Activated CD4-positive, alpha-beta T cell treated with anti-CD3 and anti-CD28 coated beads, Interleukin-10, Interleukin-2, amounts not matched to agents 100 ng/mL and 50 ng/mL, durations not matched to agents 16 hours and 8 hours (primary cell): ENCODE measurements at regions not wholly inside any gene's neighbourhood (a gene's known extent, or its start where the extent isn't known, plus 50 kb on each side); places are given as distances from the start of the nearest gene placed in this dataset.
"Not testable (repeated sequence)": the region's sequence is repeated elsewhere in the genome, so short reads cannot be mapped to it uniquely, and the experiment has no call there.

Source experiments
- DNase-seq: peaks from one replicate; pipeline ENCODE4 v3.0.0-alpha.2; 2020

DNA sequence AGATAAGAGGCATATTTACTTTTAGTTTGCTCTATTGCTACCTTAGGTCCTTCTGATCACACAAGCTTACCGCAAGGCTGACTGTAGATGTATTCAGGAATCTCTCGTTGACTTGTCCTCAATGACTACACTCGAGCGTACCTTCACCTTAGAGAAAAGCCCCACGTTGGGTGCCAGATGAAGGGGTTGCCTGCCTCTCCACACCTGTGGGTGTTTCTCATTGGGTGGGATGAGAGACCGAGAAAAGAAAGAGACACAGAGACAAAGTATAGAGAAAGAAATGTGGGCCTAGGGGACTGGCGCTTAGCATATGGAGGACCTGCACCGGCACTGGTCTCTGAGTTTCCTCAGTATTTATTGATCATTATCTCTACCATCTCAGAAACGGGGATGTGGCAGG, 51.8 kb downstream of the ASCL4 start:
- no peak for DNase-seq

DNA sequence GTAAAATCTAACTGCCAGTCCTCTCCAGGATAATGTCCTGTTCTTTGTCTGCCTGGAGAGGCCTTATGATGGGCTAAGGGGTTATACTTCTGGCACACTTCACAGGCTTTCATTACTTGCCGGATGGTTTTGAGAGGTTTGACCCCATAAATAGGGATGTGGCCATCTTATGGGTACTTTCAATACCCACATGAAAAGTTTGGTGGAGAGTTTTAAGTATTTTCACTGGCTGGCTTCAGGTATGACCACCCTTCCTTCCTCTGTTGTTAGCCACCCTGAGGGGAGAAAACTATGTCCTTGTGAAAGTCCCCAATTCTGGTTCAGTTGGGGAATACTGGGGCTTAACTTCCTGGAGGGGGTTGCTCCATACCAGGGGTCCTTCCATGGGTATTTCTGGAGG, 54.8 kb downstream of the ASCL4 start:
- DNase-seq, result no peak

GRCh38 chr12:107832441-107832840, 57.9 kb downstream of the ASCL4 start:
- no peak for DNase-seq

DNA sequence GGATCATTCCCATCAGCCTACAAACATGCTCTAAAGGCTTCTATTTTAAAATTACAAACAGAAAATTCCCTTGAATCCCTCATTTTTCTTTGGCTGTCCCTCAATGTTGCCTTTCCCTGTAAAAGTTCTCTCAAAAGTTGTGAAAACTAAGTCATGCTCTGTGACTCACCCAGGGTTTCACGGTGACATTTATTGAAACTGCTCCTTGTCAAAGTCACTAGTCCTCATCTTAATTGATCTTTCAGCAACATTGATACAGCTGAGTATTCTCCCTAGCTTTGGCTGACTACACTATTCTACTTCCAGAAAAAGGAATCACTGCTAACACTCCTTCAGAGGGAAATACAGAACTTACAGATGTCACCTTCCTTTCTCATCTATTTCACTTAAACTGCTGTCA, 65.7 kb downstream of the ASCL4 start:
- DNase-seq, result peak; percentile 5

DNA sequence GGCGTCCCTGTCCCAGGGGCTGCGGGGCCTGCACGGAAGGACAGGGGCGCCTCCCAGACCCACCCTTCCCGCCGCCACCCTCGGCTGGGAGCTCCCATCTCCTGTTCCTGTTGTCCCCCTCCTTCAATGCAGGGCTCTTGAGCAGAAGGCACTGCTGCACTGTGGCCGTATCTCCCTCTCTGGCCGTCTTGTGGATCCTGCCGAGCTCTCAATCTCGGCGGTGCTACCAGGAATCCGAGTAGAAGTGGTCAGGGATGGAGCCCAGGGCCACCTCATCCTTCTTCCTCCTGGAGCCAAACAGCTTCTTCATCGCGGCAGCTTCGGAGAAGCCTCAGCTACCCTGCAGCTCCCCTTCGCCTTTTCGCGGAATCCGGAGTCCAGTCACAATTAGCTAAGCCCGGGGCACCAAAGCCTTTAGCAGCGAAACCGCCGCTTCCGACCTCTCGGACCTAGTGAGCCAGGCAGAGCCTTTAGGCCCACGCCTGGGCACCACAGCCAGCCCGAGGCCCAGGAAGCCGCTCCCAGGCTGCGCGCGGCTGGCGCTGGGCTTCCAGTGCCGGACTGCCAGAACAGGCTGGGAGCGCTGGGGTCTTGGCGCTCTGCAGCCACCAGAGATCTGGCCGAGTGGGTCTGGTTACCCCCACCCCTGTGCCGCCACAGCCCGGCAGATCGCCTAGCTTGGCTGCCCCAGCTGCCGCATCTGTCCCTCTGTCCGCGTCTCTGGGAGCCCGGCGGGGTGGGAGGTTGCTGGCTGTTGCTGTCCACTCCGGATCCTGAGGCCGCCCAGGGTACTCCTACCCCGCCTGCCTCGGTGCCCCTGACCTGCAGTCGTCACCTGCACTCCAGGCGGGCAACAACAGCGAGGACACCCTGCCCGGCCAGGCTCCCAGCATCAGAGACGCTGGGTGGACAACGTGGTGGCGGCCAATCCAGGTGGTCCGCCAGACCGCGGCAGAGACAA, 69.1 kb downstream of the ASCL4 start:
- no peak for DNase-seq

DNA sequence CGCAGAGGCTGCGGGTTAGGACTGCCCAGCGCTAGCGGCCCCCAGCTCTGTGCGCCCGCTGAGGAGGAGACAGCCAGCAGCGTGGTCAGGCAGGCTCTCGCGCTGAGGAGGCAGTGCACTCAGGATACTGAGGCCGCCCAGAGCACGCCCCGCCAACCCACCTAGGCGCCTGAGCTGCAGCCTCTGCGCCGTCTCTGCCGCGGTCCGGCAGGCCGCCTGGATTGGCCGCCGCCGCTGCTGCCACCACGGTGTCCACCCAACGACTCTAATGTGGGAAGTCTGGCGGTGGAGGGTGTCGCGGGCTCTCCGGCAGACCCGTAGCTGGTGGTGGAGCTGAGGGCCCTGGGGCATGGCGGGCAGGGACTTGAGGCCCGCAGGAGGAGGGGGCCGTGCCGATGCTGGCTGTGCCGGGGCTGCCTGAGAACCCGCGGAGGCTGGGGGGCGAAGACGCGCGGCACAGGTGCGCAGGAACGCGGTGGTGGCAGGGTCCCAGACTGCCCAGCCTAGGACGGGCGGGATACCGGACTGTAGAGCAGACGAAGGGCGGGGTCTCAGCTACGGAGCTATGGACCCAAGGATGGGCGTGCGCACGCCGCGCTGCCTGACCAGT, 69.9 kb downstream of the ASCL4 start:
- DNase-seq, result no peak

- no peak for DNase-seq
Observed at GRCh38 chr12:107845226-107845979, 70.9 kb downstream of the ASCL4 start.

GRCh38 chr12:107845980-107846659, 71.6 kb downstream of the ASCL4 start:
- no peak for DNase-seq

DNA sequence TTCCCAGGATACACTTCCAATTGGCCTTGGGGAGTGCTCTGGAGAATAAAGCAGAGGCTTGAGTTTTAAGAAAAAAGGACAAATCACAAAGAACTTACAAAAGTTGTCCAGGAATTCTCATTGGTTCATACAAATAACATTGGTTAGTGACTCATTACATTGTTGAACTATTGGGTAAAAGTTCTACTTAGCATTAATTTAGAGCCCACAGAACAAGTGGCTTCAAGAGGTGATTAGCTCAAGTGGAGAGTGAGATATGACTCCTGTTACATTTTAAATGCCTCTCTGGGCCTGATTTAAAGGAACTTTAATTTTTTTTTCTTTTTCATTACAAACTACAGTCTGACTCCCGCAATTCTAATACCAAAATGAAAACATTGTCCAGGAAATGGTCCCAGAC, 72.9 kb downstream of the ASCL4 start:
- DNase-seq, result no peak

GRCh38 chr12:107847830-107848229, 73.3 kb downstream of the ASCL4 start:
- DNase-seq, result no peak

DNA sequence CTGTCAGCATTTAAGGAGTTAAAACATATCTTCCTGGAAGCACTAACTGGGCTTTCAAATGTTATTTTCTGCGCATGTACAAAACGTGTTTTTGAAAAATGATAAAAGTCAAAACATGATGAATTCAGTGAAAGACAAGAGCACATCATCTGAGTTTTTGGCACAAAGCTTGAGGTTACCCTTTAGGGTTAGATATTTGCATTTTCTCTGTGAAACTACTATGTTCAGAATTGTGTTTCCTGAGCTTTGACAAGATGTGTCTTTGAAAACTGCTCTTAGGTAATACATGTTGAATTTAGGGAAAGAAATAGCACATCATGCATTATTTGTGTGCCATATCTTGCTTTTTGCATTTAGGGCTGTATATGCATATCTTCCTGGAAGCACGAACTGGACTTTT, 79.0 kb downstream of the ASCL4 start:
- DNase-seq, result no peak

GRCh38 chr12:107855471-107855870, 81.0 kb downstream of the ASCL4 start:
- DNase-seq, result no peak

DNA sequence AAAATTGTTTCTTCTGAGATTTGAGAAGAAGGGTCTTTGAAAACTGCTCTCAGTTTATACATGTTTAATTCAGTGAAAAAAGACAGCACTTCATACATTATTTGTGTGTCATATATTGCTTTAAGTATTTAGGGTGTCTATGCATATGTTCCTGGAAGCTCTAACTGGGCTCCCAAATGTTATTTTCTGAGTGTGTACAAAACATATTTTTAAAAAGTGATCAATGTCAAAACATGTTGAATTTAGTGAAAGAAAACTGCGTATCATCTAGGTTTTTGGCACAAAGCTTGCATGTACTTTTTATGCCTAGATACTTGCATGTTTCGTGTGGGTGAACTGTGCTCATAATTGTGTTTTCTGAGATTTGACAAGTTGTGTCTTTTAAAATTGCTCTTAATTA, 81.6 kb downstream of the ASCL4 start:
- DNase-seq, result no peak

GRCh38 chr12:107857191-107857590, 82.7 kb downstream of the ASCL4 start:
- DNase-seq, result no peak

DNA sequence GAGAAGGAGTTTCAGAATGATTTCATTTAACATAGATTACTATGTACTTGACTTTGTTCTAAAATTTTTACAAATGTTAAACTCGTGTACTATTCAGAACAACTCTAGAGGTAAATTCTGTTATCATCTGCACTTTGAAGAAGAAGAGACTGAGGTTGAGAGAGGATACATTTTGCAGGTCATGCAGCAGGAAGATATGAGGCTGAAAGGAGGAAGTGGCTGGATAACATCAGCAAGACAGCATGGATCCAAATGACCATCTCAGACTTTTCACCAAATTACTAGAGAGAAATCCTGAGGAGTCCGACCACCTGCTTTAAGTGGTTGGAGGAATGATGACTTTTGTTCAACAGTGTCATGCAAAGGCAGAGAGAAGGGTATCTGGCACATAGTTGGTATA, 84.9 kb downstream of the ASCL4 start:
- no peak for DNase-seq

- DNase-seq, result no peak
Observed at GRCh38 chr12:107864235-107864634, 89.7 kb downstream of the ASCL4 start.

DNA sequence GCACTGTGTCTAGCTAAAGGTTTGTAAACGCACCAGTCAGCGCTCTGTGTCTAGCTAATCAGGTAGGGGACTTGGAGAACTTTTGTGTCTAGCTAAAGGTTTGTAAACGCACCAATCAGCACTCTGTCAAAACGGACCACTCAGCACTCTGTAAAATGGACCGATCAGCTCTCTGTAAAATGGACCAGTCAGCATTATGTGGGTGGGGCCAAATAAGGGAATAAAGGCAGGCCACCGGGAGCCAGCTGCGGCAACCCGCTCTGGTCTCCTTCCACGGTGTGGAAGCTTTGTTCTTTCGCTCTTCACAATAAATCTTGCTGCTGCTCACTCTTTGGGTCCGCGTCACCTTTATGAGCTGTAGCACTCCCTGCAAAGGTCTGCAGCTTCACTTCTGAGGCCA, 90.2 kb downstream of the ASCL4 start:
- not testable (repeated sequence) for DNase-seq

DNA sequence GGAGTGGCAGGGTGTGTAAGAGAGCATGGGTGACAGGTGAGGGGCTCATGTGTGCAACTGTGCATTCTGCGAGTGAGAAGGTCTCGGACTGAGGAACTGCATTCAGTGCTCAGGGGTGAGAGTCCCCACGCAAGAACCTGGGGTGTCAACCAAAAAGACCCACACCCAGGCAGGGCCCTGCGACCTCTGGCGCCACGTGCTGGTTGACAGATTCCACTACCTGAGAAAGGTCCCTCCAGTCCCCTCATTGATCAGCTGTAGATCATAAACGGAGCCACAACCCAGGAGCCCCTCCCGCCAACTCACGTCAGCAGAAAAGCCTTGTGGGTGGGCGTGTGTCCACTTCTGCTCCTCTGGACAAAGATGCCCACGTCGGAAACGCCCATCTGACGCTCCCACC, 98.7 kb downstream of the ASCL4 start:
- DNase-seq, result no peak

- no peak for DNase-seq
Observed at GRCh38 chr12:107875786-107876185, 101.3 kb downstream of the ASCL4 start.

DNA sequence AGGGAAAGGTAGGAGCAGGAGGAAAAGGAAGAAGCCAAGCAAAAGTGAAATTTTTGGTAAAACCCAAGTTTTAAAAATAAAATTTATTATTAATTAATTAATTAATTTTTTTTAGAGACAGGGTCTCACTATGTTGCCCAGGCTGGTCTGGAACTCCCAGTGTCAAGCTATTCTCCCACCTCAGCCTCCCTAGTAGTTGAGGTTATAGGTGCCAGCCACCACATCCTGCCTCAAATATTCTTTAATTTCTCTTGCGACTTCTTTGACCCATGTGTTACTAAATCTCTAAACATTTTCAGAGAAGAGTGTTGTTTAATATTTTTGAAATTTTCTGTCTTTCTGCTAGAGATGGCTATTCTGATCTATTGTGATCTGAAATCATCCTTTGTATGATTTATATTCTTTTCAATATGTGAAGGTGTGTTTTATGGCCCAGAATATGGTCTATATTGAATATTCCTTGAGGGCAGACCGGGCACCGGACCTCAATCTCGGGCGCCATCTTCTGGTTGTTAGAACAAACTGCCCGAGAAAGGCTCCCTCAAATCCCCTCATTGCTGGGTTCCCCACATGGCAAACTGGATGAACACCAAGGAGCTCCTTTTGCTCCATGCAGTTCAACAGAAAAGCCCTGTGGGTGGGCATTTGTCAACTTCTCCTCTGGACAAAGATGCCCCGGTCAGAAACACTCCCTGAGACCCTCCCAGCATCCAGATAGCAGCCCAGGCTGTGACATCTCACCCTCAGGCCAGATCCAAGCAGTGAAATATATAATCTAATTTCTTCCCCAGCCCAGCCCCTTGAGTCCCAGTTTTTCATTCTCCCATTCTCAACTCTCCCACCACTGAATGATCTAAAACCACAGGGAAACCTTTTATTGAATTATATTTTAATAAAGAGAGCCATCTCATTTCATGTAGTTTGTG, 110.5 kb downstream of the ASCL4 start:
- peak; percentile 56 for DNase-seq

DNA sequence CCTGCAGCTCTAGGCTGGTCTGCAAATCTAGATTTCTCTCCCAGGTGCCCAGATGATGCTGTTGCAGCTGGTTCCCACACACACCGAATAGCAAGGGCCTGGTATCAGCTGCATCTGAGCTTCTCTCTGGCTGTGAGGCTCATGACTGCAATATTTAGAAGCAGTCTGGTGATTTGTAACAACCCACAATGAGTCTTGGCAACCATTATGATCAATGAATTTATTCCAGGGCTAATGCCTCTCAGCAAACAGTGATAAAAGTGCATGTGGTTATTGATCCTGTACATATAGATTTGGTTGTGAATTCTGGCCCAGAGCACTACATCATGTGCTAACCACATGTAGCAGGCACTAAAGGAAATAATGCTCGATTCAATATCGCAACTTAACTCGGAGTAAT, 114.3 kb downstream of the ASCL4 start:
- DNase-seq, result no peak

DNA sequence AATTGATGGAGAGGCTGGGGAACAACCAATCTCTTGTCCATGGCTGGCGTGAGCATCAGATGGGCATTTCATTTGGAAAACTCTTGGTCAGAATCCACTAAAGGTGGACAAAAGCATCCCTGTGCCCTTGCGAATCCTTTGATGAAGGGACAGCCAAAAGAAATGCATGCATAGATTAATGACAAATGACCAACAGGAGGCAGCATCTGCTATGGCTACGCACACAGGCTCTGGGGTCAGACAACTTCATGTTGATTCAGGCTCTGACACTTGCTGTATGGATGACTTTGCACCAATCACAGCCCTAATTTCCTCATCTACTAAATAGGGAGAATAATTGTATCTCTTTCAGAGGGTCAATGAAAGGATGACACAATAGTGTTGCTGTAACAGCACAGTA, 117.5 kb downstream of the ASCL4 start:
- DNase-seq, result peak; percentile 13
